HG03575 (cell line): ENCODE measurements at regions not wholly inside any gene's neighbourhood (a gene's known extent, or its start where the extent isn't known, plus 50 kb on each side); places are given as distances from the start of the nearest gene placed in this dataset.

Experiments
- ATAC-seq: cut with Tn5 transposase; IDR thresholded peaks from one replicate; pipeline ENCODE4 v1.9.1; 2021; ENCODE audit not compliant: unreplicated experiment, insufficient number of reproducible peaks, low FRiP score; ENCODE audit errors: extremely low read depth

- ATAC-seq, result no peak
Observed at GRCh38 chr2:106701203-106702022, 184.6 kb downstream of the ST6GAL2 start.

GRCh38 chr2:106703161-106703560 is 182.8 kb downstream of the ST6GAL2 start:
- ATAC-seq, result no peak

GRCh38 chr2:106704798-106705197 is 181.2 kb downstream of the ST6GAL2 start:
- ATAC-seq, result no peak

- ATAC-seq, result no peak
Observed at GRCh38 chr2:106705877-106706276, 180.1 kb downstream of the ST6GAL2 start.

- ATAC-seq, result no peak
Observed at GRCh38 chr2:106706283-106706682, 179.7 kb downstream of the ST6GAL2 start.

GRCh38 chr2:106708209-106708608 is 177.8 kb downstream of the ST6GAL2 start:
- ATAC-seq, result no peak

GRCh38 chr2:106709229-106709628 is 176.7 kb downstream of the ST6GAL2 start:
- no peak for ATAC-seq

GRCh38 chr2:106719222-106719621 is 166.7 kb downstream of the ST6GAL2 start:
- no peak for ATAC-seq

GRCh38 chr2:106720026-106720425 is 165.9 kb downstream of the ST6GAL2 start:
- no peak for ATAC-seq

- ATAC-seq, result no peak
Observed at GRCh38 chr2:106724301-106724794, 161.6 kb downstream of the ST6GAL2 start.

- no peak for ATAC-seq
Observed at GRCh38 chr2:106734165-106734564, 151.8 kb downstream of the ST6GAL2 start.

- ATAC-seq, result no peak
Observed at GRCh38 chr2:106735807-106736206, 150.2 kb downstream of the ST6GAL2 start.

- no peak for ATAC-seq
Observed at GRCh38 chr2:106736221-106736620, 149.7 kb downstream of the ST6GAL2 start.

- no peak for ATAC-seq
Observed at GRCh38 chr2:106745468-106745867, 140.5 kb downstream of the ST6GAL2 start.

GRCh38 chr2:106749823-106750222 is 136.1 kb downstream of the ST6GAL2 start:
- no peak for ATAC-seq
